ENCODE measurements at regions not wholly inside any gene's neighbourhood (a gene's known extent, or its start where the extent isn't known, plus 50 kb on each side); places are given as distances from the start of the nearest gene placed in this dataset.

- H3K4me3 ChIP-seq: no peak overlapping the region
- no peak overlapping the region for H2AFZ ChIP-seq
- H4K20me1 ChIP-seq (replicated peaks; ENCODE audit: insufficient read depth): no peaks in the 10 kb centered on the region
- no peaks in the 10 kb centered on the region for H3K4me1 ChIP-seq (ENCODE audit: insufficient read depth)
- no peaks in the 10 kb centered on the region for H3K79me2 ChIP-seq (replicated peaks; ENCODE audit: insufficient read depth)
- no peaks in the 10 kb centered on the region for H3K9me2 ChIP-seq (ENCODE audit: insufficient read depth)
- H3K27me3 ChIP-seq (ENCODE audit: insufficient read depth): no peaks in the 10 kb centered on the region
- no peak overlapping the region for H3K27ac Mint-ChIP-seq
- no peak overlapping the region for H3K4me3 Mint-ChIP-seq
- peaks cover 13% of the 10 kb centered on the region for H3K36me3 Mint-ChIP-seq (ENCODE audit: low read depth)
- H3K36me3 ChIP-seq (ENCODE audit: insufficient read depth): no peaks in the 10 kb centered on the region; the same call in 1 of the 2 replicates
- TF ChIP-seq, protein P1, sequence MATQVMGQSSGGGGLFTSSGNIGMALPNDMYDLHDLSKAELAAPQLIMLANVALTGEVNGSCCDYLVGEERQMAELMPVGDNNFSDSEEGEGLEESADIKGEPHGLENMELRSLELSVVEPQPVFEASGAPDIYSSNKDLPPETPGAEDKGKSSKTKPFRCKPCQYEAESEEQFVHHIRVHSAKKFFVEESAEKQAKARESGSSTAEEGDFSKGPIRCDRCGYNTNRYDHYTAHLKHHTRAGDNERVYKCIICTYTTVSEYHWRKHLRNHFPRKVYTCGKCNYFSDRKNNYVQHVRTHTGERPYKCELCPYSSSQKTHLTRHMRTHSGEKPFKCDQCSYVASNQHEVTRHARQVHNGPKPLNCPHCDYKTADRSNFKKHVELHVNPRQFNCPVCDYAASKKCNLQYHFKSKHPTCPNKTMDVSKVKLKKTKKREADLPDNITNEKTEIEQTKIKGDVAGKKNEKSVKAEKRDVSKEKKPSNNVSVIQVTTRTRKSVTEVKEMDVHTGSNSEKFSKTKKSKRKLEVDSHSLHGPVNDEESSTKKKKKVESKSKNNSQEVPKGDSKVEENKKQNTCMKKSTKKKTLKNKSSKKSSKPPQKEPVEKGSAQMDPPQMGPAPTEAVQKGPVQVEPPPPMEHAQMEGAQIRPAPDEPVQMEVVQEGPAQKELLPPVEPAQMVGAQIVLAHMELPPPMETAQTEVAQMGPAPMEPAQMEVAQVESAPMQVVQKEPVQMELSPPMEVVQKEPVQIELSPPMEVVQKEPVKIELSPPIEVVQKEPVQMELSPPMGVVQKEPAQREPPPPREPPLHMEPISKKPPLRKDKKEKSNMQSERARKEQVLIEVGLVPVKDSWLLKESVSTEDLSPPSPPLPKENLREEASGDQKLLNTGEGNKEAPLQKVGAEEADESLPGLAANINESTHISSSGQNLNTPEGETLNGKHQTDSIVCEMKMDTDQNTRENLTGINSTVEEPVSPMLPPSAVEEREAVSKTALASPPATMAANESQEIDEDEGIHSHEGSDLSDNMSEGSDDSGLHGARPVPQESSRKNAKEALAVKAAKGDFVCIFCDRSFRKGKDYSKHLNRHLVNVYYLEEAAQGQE (IDR thresholded peaks at IDR 0.05; ENCODE audit: unreplicated experiment): no peak
- TF ChIP-seq EZH2 (IDR thresholded peaks at IDR 0.05; ENCODE audit: low read depth, unreplicated experiment): no peak
- no peak for TF ChIP-seq JUNB (IDR thresholded peaks at IDR 0.05; ENCODE audit: unreplicated experiment)
- TF ChIP-seq NANOG (IDR thresholded peaks at IDR 0.05; ENCODE audit: borderline replicate concordance): no peak
- TF ChIP-seq CREB1 (CRISPR knock-in tag; IDR thresholded peaks at IDR 0.05; ENCODE audit: low read depth): no peak
- TF ChIP-seq ZNF114 (CRISPR knock-in tag; IDR thresholded peaks at IDR 0.05): no peak
- TF ChIP-seq STAT1 (IDR thresholded peaks at IDR 0.05; ENCODE audit: unreplicated experiment): no peak
- TF ChIP-seq, protein P2, sequence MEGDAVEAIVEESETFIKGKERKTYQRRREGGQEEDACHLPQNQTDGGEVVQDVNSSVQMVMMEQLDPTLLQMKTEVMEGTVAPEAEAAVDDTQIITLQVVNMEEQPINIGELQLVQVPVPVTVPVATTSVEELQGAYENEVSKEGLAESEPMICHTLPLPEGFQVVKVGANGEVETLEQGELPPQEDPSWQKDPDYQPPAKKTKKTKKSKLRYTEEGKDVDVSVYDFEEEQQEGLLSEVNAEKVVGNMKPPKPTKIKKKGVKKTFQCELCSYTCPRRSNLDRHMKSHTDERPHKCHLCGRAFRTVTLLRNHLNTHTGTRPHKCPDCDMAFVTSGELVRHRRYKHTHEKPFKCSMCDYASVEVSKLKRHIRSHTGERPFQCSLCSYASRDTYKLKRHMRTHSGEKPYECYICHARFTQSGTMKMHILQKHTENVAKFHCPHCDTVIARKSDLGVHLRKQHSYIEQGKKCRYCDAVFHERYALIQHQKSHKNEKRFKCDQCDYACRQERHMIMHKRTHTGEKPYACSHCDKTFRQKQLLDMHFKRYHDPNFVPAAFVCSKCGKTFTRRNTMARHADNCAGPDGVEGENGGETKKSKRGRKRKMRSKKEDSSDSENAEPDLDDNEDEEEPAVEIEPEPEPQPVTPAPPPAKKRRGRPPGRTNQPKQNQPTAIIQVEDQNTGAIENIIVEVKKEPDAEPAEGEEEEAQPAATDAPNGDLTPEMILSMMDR (conservative IDR thresholded peaks at IDR 0.05; ENCODE audit: low read depth in 2 of 2): no peak
- TF ChIP-seq POLR2AphosphoS5 (IDR thresholded peaks at IDR 0.05; ENCODE audit: low read depth): no peak
- TF ChIP-seq EZH2phosphoT487 (IDR thresholded peaks at IDR 0.05; ENCODE audit: unreplicated experiment): no peak
- TF ChIP-seq, protein P3, sequence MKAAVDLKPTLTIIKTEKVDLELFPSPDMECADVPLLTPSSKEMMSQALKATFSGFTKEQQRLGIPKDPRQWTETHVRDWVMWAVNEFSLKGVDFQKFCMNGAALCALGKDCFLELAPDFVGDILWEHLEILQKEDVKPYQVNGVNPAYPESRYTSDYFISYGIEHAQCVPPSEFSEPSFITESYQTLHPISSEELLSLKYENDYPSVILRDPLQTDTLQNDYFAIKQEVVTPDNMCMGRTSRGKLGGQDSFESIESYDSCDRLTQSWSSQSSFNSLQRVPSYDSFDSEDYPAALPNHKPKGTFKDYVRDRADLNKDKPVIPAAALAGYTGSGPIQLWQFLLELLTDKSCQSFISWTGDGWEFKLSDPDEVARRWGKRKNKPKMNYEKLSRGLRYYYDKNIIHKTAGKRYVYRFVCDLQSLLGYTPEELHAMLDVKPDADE (IDR thresholded peaks at IDR 0.05): no peak
- no peak for TF ChIP-seq ZNF462 (CRISPR knock-in tag; IDR thresholded peaks at IDR 0.05)
- no peak for TF ChIP-seq ZNF331 (CRISPR knock-in tag; IDR thresholded peaks at IDR 0.05; ENCODE audit: low read depth)
- H3K4me2 ChIP-seq: no peak overlapping the region
- ATAC-seq (no peak), DNase-seq (ENCODE audit: low spot score) (no peak)
- peaks cover 3% of the 10 kb centered on the region; the same call in 1 of the 3 replicates for H3K4me1 Mint-ChIP-seq
- H3F3A ChIP-seq (replicated peaks; ENCODE audit: low read depth): no peaks in the 10 kb centered on the region
- peaks cover 2% of the 10 kb centered on the region for H3K27me3 Mint-ChIP-seq (ENCODE audit: insufficient read depth, low read depth, poor library complexity)
- no peak overlapping the region for H3K27ac ChIP-seq (ENCODE audit: low read depth)
- peaks cover 24% of the 10 kb centered on the region for H3K9me3 Mint-ChIP-seq
Observed at GRCh38 chr1:5794279-5794678, 197.9 kb downstream of the NPHP4 start.
